ENCODE measurements at regions not wholly inside any gene's neighbourhood (a gene's known extent, or its start where the extent isn't known, plus 50 kb on each side); places are given as distances from the start of the nearest gene placed in this dataset.
"Not testable (repeated sequence)": the region's sequence is repeated elsewhere in the genome, so short reads cannot be mapped to it uniquely, and the experiment has no call there.

GRCh38 chr2:187188783-187189631 lies 259.0 kb downstream of the CALCRL start:
- H3K27me3 ChIP-seq (ENCODE audit: control insufficient read depth in 3 of 3, insufficient read depth in 3 of 3, low read length in 3 of 3): no peaks in the 10 kb centered on the region

GRCh38 chr2:187187519-187187918 lies 260.5 kb downstream of the CALCRL start:
- no peak for DNase-seq
- H3K27ac ChIP-seq (ENCODE audit: low read depth in 1 of 3, low read length in 2 of 3): no peak overlapping the region
- H3K36me3 ChIP-seq (ENCODE audit: control insufficient read depth in 3 of 3, insufficient read depth in 2 of 3, low read depth in 1 of 3, low read length in 3 of 3): no peaks in the 10 kb centered on the region
- H3K9me3 ChIP-seq (ENCODE audit: control insufficient read depth in 2 of 2, insufficient read depth in 1 of 2, low read depth in 1 of 2, low read length in 1 of 2): peaks cover 0 to 9% of the 10 kb centered on the region in 2 donors
- H3K27me3 ChIP-seq (ENCODE audit: control insufficient read depth in 3 of 3, insufficient read depth in 3 of 3, low read length in 3 of 3): no peaks in the 10 kb centered on the region
- no peak overlapping the region for H3K4me3 ChIP-seq (ENCODE audit: low read depth in 1 of 3, low read length in 3 of 3)
- no peak for FAIRE-seq
- H3K4me1 ChIP-seq (ENCODE audit: control insufficient read depth in 3 of 3, insufficient read depth in 2 of 3, low read depth in 1 of 3, low read length in 2 of 3): no peaks in the 10 kb centered on the region

More at GRCh38 chr2:187188783-187189631, 259.0 kb downstream of the CALCRL start:
- 21 to 60% (median 37%) methylated on average over 4 of the region's 4 CpGs for WGBS, 3 donors
- DNase-seq (peak; percentile 18 to 37), FAIRE-seq (no peak)
- Histone ChIP-seq H3K36me3 (ENCODE audit: control insufficient read depth in 3 of 3, insufficient read depth in 2 of 3, low read depth in 1 of 3, low read length in 3 of 3) (no peaks in the 10 kb centered on the region), H3K4me1 (ENCODE audit: control insufficient read depth in 3 of 3, insufficient read depth in 2 of 3, low read depth in 1 of 3, low read length in 2 of 3) (no peaks in the 10 kb centered on the region), H3K27ac (ENCODE audit: low read depth in 1 of 3, low read length in 2 of 3) (no peak overlapping the region), H3K4me3 (ENCODE audit: low read depth in 1 of 3, low read length in 3 of 3) (no peak overlapping the region), H3K9me3 (ENCODE audit: control insufficient read depth in 2 of 2, insufficient read depth in 1 of 2, low read depth in 1 of 2, low read length in 1 of 2) (no peaks in the 10 kb centered on the region)

- Histone ChIP-seq H3K27ac (ENCODE audit: low read depth in 1 of 3, low read length in 2 of 3) (no peak overlapping the region), H3K27me3 (ENCODE audit: control insufficient read depth in 3 of 3, insufficient read depth in 3 of 3, low read length in 3 of 3) (no peaks in the 10 kb centered on the region), H3K9me3 (ENCODE audit: control insufficient read depth in 2 of 2, insufficient read depth in 1 of 2, low read depth in 1 of 2, low read length in 1 of 2) (peaks cover 0 to 17% of the 10 kb centered on the region in 2 donors), H3K4me1 (ENCODE audit: control insufficient read depth in 3 of 3, insufficient read depth in 2 of 3, low read depth in 1 of 3, low read length in 2 of 3) (no peaks in the 10 kb centered on the region), H3K36me3 (ENCODE audit: control insufficient read depth in 3 of 3, insufficient read depth in 2 of 3, low read depth in 1 of 3, low read length in 3 of 3) (no peaks in the 10 kb centered on the region), H3K4me3 (ENCODE audit: low read depth in 1 of 3, low read length in 3 of 3) (no peak overlapping the region)
- FAIRE-seq (no peak), DNase-seq (no peak)
- WGBS, 3 donors: 91 to 92% (median 92%) methylated on average over 3 of the region's 3 CpGs
Measured at GRCh38 chr2:187180529-187180928, 267.5 kb downstream of the CALCRL start.

- H3K27ac ChIP-seq (ENCODE audit: low read depth in 1 of 3, low read length in 2 of 3); H3K4me3 ChIP-seq (ENCODE audit: low read depth in 1 of 3, low read length in 3 of 3); H3K4me1 ChIP-seq (ENCODE audit: control insufficient read depth in 3 of 3, insufficient read depth in 2 of 3, low read depth in 1 of 3, low read length in 2 of 3); DNase-seq; H3K36me3 ChIP-seq (ENCODE audit: control insufficient read depth in 3 of 3, insufficient read depth in 2 of 3, low read depth in 1 of 3, low read length in 3 of 3); H3K27me3 ChIP-seq (ENCODE audit: control insufficient read depth in 3 of 3, insufficient read depth in 3 of 3, low read length in 3 of 3); FAIRE-seq: not testable (repeated sequence)
- WGBS, 3 donors: 62 to 73% (median 66%) methylated on average over 3 of the region's 3 CpGs
- peaks cover 0 to 17% of the 10 kb centered on the region in 2 donors for H3K9me3 ChIP-seq (ENCODE audit: control insufficient read depth in 2 of 2, insufficient read depth in 1 of 2, low read depth in 1 of 2, low read length in 1 of 2)
Measured at GRCh38 chr2:187178876-187179275, 269.2 kb downstream of the CALCRL start.

- Histone ChIP-seq H3K4me3 (ENCODE audit: low read depth in 1 of 3, low read length in 3 of 3) (no peak overlapping the region), H3K27me3 (ENCODE audit: control insufficient read depth in 3 of 3, insufficient read depth in 3 of 3, low read length in 3 of 3) (no peaks in the 10 kb centered on the region), H3K27ac (ENCODE audit: low read depth in 1 of 3, low read length in 2 of 3) (no peak overlapping the region), H3K9me3 (ENCODE audit: control insufficient read depth in 2 of 2, insufficient read depth in 1 of 2, low read depth in 1 of 2, low read length in 1 of 2) (peaks cover 0 to 12% of the 10 kb centered on the region in 2 donors), H3K36me3 (ENCODE audit: control insufficient read depth in 3 of 3, insufficient read depth in 2 of 3, low read depth in 1 of 3, low read length in 3 of 3) (no peaks in the 10 kb centered on the region), H3K4me1 (ENCODE audit: control insufficient read depth in 3 of 3, insufficient read depth in 2 of 3, low read depth in 1 of 3, low read length in 2 of 3) (no peaks in the 10 kb centered on the region)
- 90 to 92% (median 91%) methylated on average over 10 of the region's 10 CpGs for WGBS, 3 donors
- FAIRE-seq (no peak), DNase-seq (no peak)
Measured at GRCh38 chr2:187177253-187177652, 270.8 kb downstream of the CALCRL start.

GRCh38 chr2:187174582-187174981 lies 273.5 kb downstream of the CALCRL start:
- no peaks in the 10 kb centered on the region for H3K4me1 ChIP-seq (ENCODE audit: control insufficient read depth in 3 of 3, insufficient read depth in 2 of 3, low read depth in 1 of 3, low read length in 2 of 3)
- DNase-seq (no peak), FAIRE-seq (no peak)
- H3K9me3 ChIP-seq (ENCODE audit: control insufficient read depth in 2 of 2, insufficient read depth in 1 of 2, low read depth in 1 of 2, low read length in 1 of 2): peaks cover 0 to 11% of the 10 kb centered on the region in 2 donors
- no peak overlapping the region for H3K4me3 ChIP-seq (ENCODE audit: low read depth in 1 of 3, low read length in 3 of 3)
- no peak overlapping the region for H3K27ac ChIP-seq (ENCODE audit: low read depth in 1 of 3, low read length in 2 of 3)
- no peaks in the 10 kb centered on the region for H3K36me3 ChIP-seq (ENCODE audit: control insufficient read depth in 3 of 3, insufficient read depth in 2 of 3, low read depth in 1 of 3, low read length in 3 of 3)
- WGBS, 3 donors: 92 to 98% (median 96%) methylated on average over 1 of the region's 1 CpG
- no peaks in the 10 kb centered on the region for H3K27me3 ChIP-seq (ENCODE audit: control insufficient read depth in 3 of 3, insufficient read depth in 3 of 3, low read length in 3 of 3)

GRCh38 chr2:187171318-187171717 lies 276.7 kb downstream of the CALCRL start:
- Histone ChIP-seq H3K4me3 (ENCODE audit: low read depth in 1 of 3, low read length in 3 of 3) (no peak overlapping the region), H3K27ac (ENCODE audit: low read depth in 1 of 3, low read length in 2 of 3) (no peak overlapping the region)
- 35 to 53% (median 43%) methylated on average over 3 of the region's 3 CpGs for WGBS, 3 donors

GRCh38 chr2:187169864-187170263 lies 278.2 kb downstream of the CALCRL start:
- no peak for FAIRE-seq
- peaks cover 0 to 11% of the 10 kb centered on the region in 2 donors for H3K9me3 ChIP-seq (ENCODE audit: control insufficient read depth in 2 of 2, insufficient read depth in 1 of 2, low read depth in 1 of 2, low read length in 1 of 2)
- no peak overlapping the region for H3K4me3 ChIP-seq (ENCODE audit: low read depth in 1 of 3, low read length in 3 of 3)
- no peak for DNase-seq
- no peaks in the 10 kb centered on the region for H3K4me1 ChIP-seq (ENCODE audit: control insufficient read depth in 3 of 3, insufficient read depth in 2 of 3, low read depth in 1 of 3, low read length in 2 of 3)
- no peaks in the 10 kb centered on the region for H3K27me3 ChIP-seq (ENCODE audit: control insufficient read depth in 3 of 3, insufficient read depth in 3 of 3, low read length in 3 of 3)
- H3K27ac ChIP-seq (ENCODE audit: low read depth in 1 of 3, low read length in 2 of 3): no peak overlapping the region
- WGBS, 3 donors: 34 to 71% (median 56%) methylated on average over 3 of the region's 3 CpGs
- no peaks in the 10 kb centered on the region for H3K36me3 ChIP-seq (ENCODE audit: control insufficient read depth in 3 of 3, insufficient read depth in 2 of 3, low read depth in 1 of 3, low read length in 3 of 3)

More at GRCh38 chr2:187171318-187171717, 276.7 kb downstream of the CALCRL start:
- H3K9me3 ChIP-seq (ENCODE audit: control insufficient read depth in 2 of 2, insufficient read depth in 1 of 2, low read depth in 1 of 2, low read length in 1 of 2): peaks cover 0 to 11% of the 10 kb centered on the region in 2 donors
- no peaks in the 10 kb centered on the region for H3K27me3 ChIP-seq (ENCODE audit: control insufficient read depth in 3 of 3, insufficient read depth in 3 of 3, low read length in 3 of 3)
- no peak for FAIRE-seq
- H3K4me1 ChIP-seq (ENCODE audit: control insufficient read depth in 3 of 3, insufficient read depth in 2 of 3, low read depth in 1 of 3, low read length in 2 of 3): no peaks in the 10 kb centered on the region
- H3K36me3 ChIP-seq (ENCODE audit: control insufficient read depth in 3 of 3, insufficient read depth in 2 of 3, low read depth in 1 of 3, low read length in 3 of 3): no peaks in the 10 kb centered on the region
- DNase-seq: peak in 1 of 2 donors; percentile 10

Data from small intestine (tissue), 7 donors.